SU-DHL-6 (cell line): ENCODE measurements at regions not wholly inside any gene's neighbourhood (a gene's known extent, or its start where the extent isn't known, plus 50 kb on each side); places are given as distances from the start of the nearest gene placed in this dataset.

Experiments used
- H2AFZ ChIP-seq: fragments of 200-600 bp; sonication (generic); 2 replicates; pipeline ENCODE4 v1.6.1; 2014; ENCODE audit warnings: low read depth, mild to moderate bottlenecking, moderate library complexity, mixed read lengths, antibody characterized with exemption, low read length; ENCODE audit not compliant: severe bottlenecking
- H3F3A ChIP-seq: fragments of 200-600 bp; shearing (Covaris generic); 2 replicates; pipeline ENCODE4 v1.6.0; 2016; ENCODE audit warnings: antibody characterized with exemption, mild to moderate bottlenecking; ENCODE audit not compliant: insufficient read depth
- H3K27ac ChIP-seq: fragments of 200-600 bp; sonication (generic); 2 replicates; pipeline ENCODE4 v1.5.1; 2016; ENCODE audit warnings: low read depth, mild to moderate bottlenecking, low read length, moderate library complexity, mixed read lengths
- H3K27me3 ChIP-seq: fragments of 200-600 bp; sonication (generic), shearing (Covaris generic); 2 replicates; pipeline ENCODE4 v1.6.0; 2014; ENCODE audit warnings: mild to moderate bottlenecking, low read length
- H3K36me3 ChIP-seq: fragments of 200-600 bp; sonication (generic); 2 replicates; pipeline ENCODE4 v1.6.1; 2014; ENCODE audit warnings: mild to moderate bottlenecking, low read length, mixed read lengths
- H3K4me2 ChIP-seq: fragments of 300-600, 200-600 bp; shearing (Covaris generic), sonication (generic); 2 replicates; pipeline ENCODE4 v1.6.0; 2014; ENCODE audit warnings: low read length, low read depth, mild to moderate bottlenecking; ENCODE audit not compliant: poor library complexity, severe bottlenecking
- H3K4me3 ChIP-seq: fragments of 200-600 bp; sonication (generic); 2 replicates; pipeline ENCODE4 v1.5.1; 2014; ENCODE audit warnings: antibody characterized with exemption, low read length, mild to moderate bottlenecking, mixed read lengths; ENCODE audit not compliant: insufficient read depth, poor library complexity, severe bottlenecking
- H3K79me2 ChIP-seq: fragments of 200-600 bp; sonication (generic); 2 replicates; pipeline ENCODE4 v1.6.1; 2014; ENCODE audit warnings: mild to moderate bottlenecking, low read length, moderate library complexity; ENCODE audit not compliant: insufficient read depth
- H3K9ac ChIP-seq: fragments of 200-600 bp; sonication (generic); 2 replicates; pipeline ENCODE4 v1.7.0; 2014; ENCODE audit warnings: mild to moderate bottlenecking, low read length
- H3K9me2 ChIP-seq: fragments of 200-600 bp; sonication (generic); replicated peaks from 2 replicates; pipeline ENCODE4 v1.6.1; 2014; ENCODE audit warnings: low read length; ENCODE audit not compliant: insufficient read depth
- H3K9me3 ChIP-seq: fragments of 200-600 bp; sonication (generic); 2 replicates; pipeline ENCODE4 v1.6.1; 2014; ENCODE audit warnings: low read length, mixed read lengths; ENCODE audit not compliant: insufficient read depth
- H4K20me1 ChIP-seq: fragments of 200-600 bp; sonication (generic); 2 replicates; pipeline ENCODE4 v1.6.1; 2014; ENCODE audit warnings: low read depth, mild to moderate bottlenecking, antibody characterized with exemption, low read length, moderate library complexity, mixed read lengths
- EZH2phosphoT487 ChIP-seq: fragments of 200-600 bp; sonication (generic), shearing (Covaris generic); conservative IDR thresholded peaks from 2 replicates; pipeline ENCODE4 v1.6.1; 2018; ENCODE audit warnings: mild to moderate bottlenecking, antibody characterized with exemption, low read length, moderate library complexity, mixed read lengths
- TF ChIP-seq, protein P1 (sequence below): fragments of 200-600 bp; sonication (generic); IDR thresholded peaks from one replicate; pipeline ENCODE4 v1.5.1; 2017; ENCODE audit warnings: antibody characterized with exemption, mild to moderate bottlenecking, low read length, moderate library complexity; ENCODE audit not compliant: insufficient read depth, poor library complexity, severe bottlenecking

DNA sequence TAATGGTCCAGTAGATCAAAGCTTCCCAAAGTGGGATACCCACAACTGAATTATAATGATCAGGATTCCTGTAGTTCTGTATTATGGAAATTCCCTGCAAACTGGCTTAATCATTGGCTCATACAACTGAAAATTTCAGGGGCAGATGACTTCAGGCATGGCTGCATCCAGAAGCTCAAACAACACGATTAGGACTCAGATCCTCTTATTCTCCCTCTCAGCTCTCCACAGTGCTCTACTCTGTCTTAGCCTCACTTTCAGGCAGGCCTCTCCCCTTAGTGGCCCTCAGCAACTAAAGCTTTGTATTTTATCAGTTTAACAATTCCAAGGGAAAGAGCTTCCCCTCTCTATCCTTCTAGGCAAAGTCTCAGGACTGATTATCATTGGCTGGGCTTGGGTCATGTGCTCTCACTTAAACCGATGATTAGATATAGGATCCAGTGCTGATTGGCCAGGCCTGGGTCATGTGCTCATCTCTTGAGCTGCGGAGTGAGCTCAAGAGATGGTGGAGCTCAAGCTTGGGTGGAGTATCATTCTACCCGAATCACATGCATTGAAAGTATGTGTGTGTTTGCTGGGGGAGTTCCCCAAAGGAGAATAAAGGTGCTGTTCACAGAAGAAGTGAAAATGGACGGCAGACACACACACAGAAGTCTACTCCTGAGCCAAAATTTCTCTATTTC is 57.9 kb upstream of the RUNX3 start:
- no peak overlapping the region for H3K4me2 ChIP-seq
- no peaks in the 10 kb centered on the region for H4K20me1 ChIP-seq
- no peaks in the 10 kb centered on the region for H3K9me2 ChIP-seq
- no peak overlapping the region for H3K27ac ChIP-seq
- H3K36me3 ChIP-seq = no peaks in the 10 kb centered on the region
- H3K9ac ChIP-seq = no peak overlapping the region
- no peaks in the 10 kb centered on the region for H3K27me3 ChIP-seq
- H3K9me3 ChIP-seq = no peaks in the 10 kb centered on the region
- H3K79me2 ChIP-seq = no peaks in the 10 kb centered on the region
- no peak overlapping the region for H2AFZ ChIP-seq
- TF ChIP-seq, protein P1, sequence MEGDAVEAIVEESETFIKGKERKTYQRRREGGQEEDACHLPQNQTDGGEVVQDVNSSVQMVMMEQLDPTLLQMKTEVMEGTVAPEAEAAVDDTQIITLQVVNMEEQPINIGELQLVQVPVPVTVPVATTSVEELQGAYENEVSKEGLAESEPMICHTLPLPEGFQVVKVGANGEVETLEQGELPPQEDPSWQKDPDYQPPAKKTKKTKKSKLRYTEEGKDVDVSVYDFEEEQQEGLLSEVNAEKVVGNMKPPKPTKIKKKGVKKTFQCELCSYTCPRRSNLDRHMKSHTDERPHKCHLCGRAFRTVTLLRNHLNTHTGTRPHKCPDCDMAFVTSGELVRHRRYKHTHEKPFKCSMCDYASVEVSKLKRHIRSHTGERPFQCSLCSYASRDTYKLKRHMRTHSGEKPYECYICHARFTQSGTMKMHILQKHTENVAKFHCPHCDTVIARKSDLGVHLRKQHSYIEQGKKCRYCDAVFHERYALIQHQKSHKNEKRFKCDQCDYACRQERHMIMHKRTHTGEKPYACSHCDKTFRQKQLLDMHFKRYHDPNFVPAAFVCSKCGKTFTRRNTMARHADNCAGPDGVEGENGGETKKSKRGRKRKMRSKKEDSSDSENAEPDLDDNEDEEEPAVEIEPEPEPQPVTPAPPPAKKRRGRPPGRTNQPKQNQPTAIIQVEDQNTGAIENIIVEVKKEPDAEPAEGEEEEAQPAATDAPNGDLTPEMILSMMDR = no peak
- no peak for TF ChIP-seq EZH2phosphoT487
- H3F3A ChIP-seq = no peaks in the 10 kb centered on the region
- H3K4me3 ChIP-seq = no peak overlapping the region

DNA sequence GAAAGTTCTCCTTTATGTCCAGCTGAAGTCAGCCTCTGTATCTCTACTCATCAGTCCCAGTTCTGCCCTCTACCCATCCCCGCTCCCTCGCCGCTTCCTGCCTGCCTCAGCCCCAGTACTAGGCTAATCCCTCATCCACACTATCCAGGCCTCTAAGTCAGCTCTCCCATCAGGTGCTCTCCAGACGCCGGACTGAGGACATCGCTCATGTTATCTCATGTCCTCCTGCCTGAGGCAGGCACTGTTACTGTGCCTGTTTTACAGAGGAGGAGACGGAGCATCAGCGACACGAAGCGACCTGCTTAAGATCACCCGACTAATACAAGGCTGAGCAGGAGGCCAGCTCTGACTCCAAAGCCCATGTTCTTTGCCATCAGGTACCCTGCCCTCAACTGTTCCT is 57.3 kb upstream of the RUNX3 start:
- Histone ChIP-seq H3K9me3 (no peaks in the 10 kb centered on the region), H3K4me3 (no peak overlapping the region), H3K27me3 (no peaks in the 10 kb centered on the region), H3K79me2 (no peaks in the 10 kb centered on the region), H3K9ac (no peak overlapping the region), H3K9me2 (no peaks in the 10 kb centered on the region), H3K36me3 (no peaks in the 10 kb centered on the region), H3K27ac (no peak overlapping the region), H3K4me2 (no peak overlapping the region), H4K20me1 (no peaks in the 10 kb centered on the region), H2AFZ (no peak overlapping the region), H3F3A (no peaks in the 10 kb centered on the region)
- TF ChIP-seq EZH2phosphoT487 = no peak
- TF ChIP-seq, protein P1 = no peak

DNA sequence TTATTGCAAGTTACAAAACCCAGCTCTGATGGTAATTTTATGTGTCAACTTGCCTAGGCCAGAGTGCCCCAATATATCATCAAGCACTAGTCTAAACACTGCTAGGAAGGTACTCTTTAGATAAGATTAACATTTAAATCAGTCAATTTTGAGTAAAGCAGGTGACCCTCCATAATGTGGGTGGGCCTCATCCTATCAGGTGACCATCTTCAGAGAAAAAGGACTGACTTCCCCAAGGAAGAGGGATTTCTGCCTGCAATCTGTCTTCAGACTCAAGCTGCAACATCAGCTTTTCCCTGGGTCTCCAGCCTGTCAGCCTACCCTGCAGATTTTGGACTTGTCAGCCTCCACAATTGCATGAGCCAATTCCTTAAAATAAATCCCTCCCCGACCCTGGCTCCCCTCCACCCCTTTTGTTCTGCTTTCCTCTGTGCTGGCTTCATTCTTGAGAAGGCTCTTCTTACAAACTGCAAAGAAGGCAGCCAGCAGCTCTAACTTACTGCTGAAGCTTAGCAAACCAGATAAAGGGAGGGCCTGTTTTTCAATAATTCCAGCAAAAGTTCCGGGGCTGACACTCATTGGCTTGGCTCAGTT is 56.4 kb upstream of the RUNX3 start:
- H3K4me2 ChIP-seq = no peak overlapping the region
- no peaks in the 10 kb centered on the region for H3F3A ChIP-seq
- no peak overlapping the region for H3K27ac ChIP-seq
- H3K36me3 ChIP-seq = no peaks in the 10 kb centered on the region
- H3K27me3 ChIP-seq = no peaks in the 10 kb centered on the region
- H3K9me2 ChIP-seq = no peaks in the 10 kb centered on the region
- TF ChIP-seq, protein P1 = no peak
- no peak for TF ChIP-seq EZH2phosphoT487
- H3K4me3 ChIP-seq = no peak overlapping the region
- H2AFZ ChIP-seq = no peak overlapping the region
- no peak overlapping the region for H3K9ac ChIP-seq
- H3K79me2 ChIP-seq = no peaks in the 10 kb centered on the region
- H3K9me3 ChIP-seq = no peaks in the 10 kb centered on the region
- H4K20me1 ChIP-seq = no peaks in the 10 kb centered on the region
